ENCODE measurements at regions not wholly inside any gene's neighbourhood (a gene's known extent, or its start where the extent isn't known, plus 50 kb on each side); places are given as distances from the start of the nearest gene placed in this dataset.

GRCh38 chr6:144372116-144372515, 87.0 kb downstream of the UTRN start:
- no peak for DNase-seq (ENCODE audit: low spot score)
- Histone ChIP-seq H3K4me3 (no peak overlapping the region), H4K20me1 (replicated peaks; ENCODE audit: insufficient read depth) (no peaks in the 10 kb centered on the region; the same call in 1 of the 2 replicates), H3K36me3 (ENCODE audit: insufficient read depth) (no peaks in the 10 kb centered on the region), H3K4me1 (ENCODE audit: insufficient read depth) (peaks cover 12% of the 10 kb centered on the region), H3F3A (replicated peaks; ENCODE audit: low read depth) (no peaks in the 10 kb centered on the region), H3K27ac (ENCODE audit: low read depth) (0 out of 2 replicates have a peak overlapping the region, but pooled peaks have one; percentile 77), H3K27me3 (ENCODE audit: insufficient read depth) (no peaks in the 10 kb centered on the region), H3K4me2 (peak overlapping the region; percentile 40; the same call in 1 of the 2 replicates), H3K9me2 (ENCODE audit: insufficient read depth) (no peaks in the 10 kb centered on the region), H3K79me2 (replicated peaks; ENCODE audit: insufficient read depth) (peaks cover 79% of the 10 kb centered on the region), H2AFZ (no peak overlapping the region)
- no peak for TF ChIP-seq ZNF114 (CRISPR knock-in tag; IDR thresholded peaks at IDR 0.05)
- TF ChIP-seq CTCF (conservative IDR thresholded peaks at IDR 0.05; ENCODE audit: low read depth in 2 of 2), result no peak
- no peak for TF ChIP-seq POLR2AphosphoS5 (IDR thresholded peaks at IDR 0.05; ENCODE audit: low read depth)
- TF ChIP-seq ZNF462 (CRISPR knock-in tag; IDR thresholded peaks at IDR 0.05), result no peak
- no peak for TF ChIP-seq EZH2phosphoT487 (IDR thresholded peaks at IDR 0.05; ENCODE audit: unreplicated experiment)
- TF ChIP-seq, protein P1, sequence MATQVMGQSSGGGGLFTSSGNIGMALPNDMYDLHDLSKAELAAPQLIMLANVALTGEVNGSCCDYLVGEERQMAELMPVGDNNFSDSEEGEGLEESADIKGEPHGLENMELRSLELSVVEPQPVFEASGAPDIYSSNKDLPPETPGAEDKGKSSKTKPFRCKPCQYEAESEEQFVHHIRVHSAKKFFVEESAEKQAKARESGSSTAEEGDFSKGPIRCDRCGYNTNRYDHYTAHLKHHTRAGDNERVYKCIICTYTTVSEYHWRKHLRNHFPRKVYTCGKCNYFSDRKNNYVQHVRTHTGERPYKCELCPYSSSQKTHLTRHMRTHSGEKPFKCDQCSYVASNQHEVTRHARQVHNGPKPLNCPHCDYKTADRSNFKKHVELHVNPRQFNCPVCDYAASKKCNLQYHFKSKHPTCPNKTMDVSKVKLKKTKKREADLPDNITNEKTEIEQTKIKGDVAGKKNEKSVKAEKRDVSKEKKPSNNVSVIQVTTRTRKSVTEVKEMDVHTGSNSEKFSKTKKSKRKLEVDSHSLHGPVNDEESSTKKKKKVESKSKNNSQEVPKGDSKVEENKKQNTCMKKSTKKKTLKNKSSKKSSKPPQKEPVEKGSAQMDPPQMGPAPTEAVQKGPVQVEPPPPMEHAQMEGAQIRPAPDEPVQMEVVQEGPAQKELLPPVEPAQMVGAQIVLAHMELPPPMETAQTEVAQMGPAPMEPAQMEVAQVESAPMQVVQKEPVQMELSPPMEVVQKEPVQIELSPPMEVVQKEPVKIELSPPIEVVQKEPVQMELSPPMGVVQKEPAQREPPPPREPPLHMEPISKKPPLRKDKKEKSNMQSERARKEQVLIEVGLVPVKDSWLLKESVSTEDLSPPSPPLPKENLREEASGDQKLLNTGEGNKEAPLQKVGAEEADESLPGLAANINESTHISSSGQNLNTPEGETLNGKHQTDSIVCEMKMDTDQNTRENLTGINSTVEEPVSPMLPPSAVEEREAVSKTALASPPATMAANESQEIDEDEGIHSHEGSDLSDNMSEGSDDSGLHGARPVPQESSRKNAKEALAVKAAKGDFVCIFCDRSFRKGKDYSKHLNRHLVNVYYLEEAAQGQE (IDR thresholded peaks at IDR 0.05; ENCODE audit: unreplicated experiment), result no peak
- TF ChIP-seq STAT1 (IDR thresholded peaks at IDR 0.05; ENCODE audit: unreplicated experiment), result no peak
- no peak for TF ChIP-seq CREB1 (CRISPR knock-in tag; IDR thresholded peaks at IDR 0.05; ENCODE audit: low read depth)
- no peak for TF ChIP-seq ETS1 (IDR thresholded peaks at IDR 0.05)
- peaks cover 4% of the 10 kb centered on the region for H3K27me3 Mint-ChIP-seq (ENCODE audit: insufficient read depth, low read depth, poor library complexity)
- peaks cover 13% of the 10 kb centered on the region for H3K9me3 Mint-ChIP-seq
- H3K4me3 Mint-ChIP-seq, result no peak overlapping the region
- no peak for ATAC-seq
- H3K36me3 Mint-ChIP-seq (ENCODE audit: low read depth), result peaks cover 26% of the 10 kb centered on the region
- H3K27ac Mint-ChIP-seq, result no peak overlapping the region
- H3K4me1 Mint-ChIP-seq, result peaks cover 8% of the 10 kb centered on the region

Data from GM23338 (cell line).